Ishikawa (cell line): ENCODE measurements at regions not wholly inside any gene's neighbourhood (a gene's known extent, or its start where the extent isn't known, plus 50 kb on each side); places are given as distances from the start of the nearest gene placed in this dataset.
A peak's percentile ranks its signal among the peaks of the same experiment; 100 is the strongest.

ENCODE experiments used
- CEBPB ChIP-seq: IDR thresholded peaks from 2 replicates; pipeline ENCODE4 v1.6.1; 2012
- CREB1 ChIP-seq: IDR thresholded peaks from 2 replicates; pipeline ENCODE4 v1.6.1; 2012; ENCODE audit warnings: low read depth
- EGR1 ChIP-seq: IDR thresholded peaks from 2 replicates; pipeline ENCODE4 v1.6.1; 2012
- EP300 ChIP-seq: IDR thresholded peaks from 2 replicates; pipeline ENCODE4 v1.6.1; 2012; ENCODE audit warnings: borderline replicate concordance
- FOXM1 ChIP-seq: IDR thresholded peaks from 2 replicates; pipeline ENCODE4 v1.6.1; 2012; ENCODE audit warnings: low read depth, borderline replicate concordance
- MAX ChIP-seq: IDR thresholded peaks from 2 replicates; pipeline ENCODE4 v1.6.1; 2012
- NFIC ChIP-seq: IDR thresholded peaks from 2 replicates; pipeline ENCODE4 v1.6.1; 2012
- RAD21 ChIP-seq: IDR thresholded peaks from 2 replicates; pipeline ENCODE4 v1.6.1; 2012; ENCODE audit warnings: low read depth
- TAF1 ChIP-seq: IDR thresholded peaks from 2 replicates; pipeline ENCODE4 v1.6.1; 2012; ENCODE audit warnings: low read depth, mild to moderate bottlenecking
- TCF12 ChIP-seq: IDR thresholded peaks from 2 replicates; pipeline ENCODE4 v1.6.1; 2012; ENCODE audit warnings: low read depth
- TEAD4 ChIP-seq: IDR thresholded peaks from 2 replicates; pipeline ENCODE4 v1.6.1; 2012
- USF1 ChIP-seq: IDR thresholded peaks from 2 replicates; pipeline ENCODE4 v1.6.1; 2012
- YY1 ChIP-seq: IDR thresholded peaks from 2 replicates; pipeline ENCODE4 v1.6.1; 2012; ENCODE audit warnings: low read depth
- ZBTB7A ChIP-seq: IDR thresholded peaks from 2 replicates; pipeline ENCODE4 v1.6.1; 2012; ENCODE audit warnings: low read depth
- TF ChIP-seq, protein P1 (sequence below): IDR thresholded peaks from 2 replicates; pipeline ENCODE4 v1.6.1; 2012; ENCODE audit warnings: low read depth, mild to moderate bottlenecking

- TF ChIP-seq RAD21 (peak; percentile 26; the same call in 1 of the 2 replicates), FOXM1 (no peak)
Observed at GRCh38 chr10:52368725-52369124, 54.6 kb downstream of the DKK1 start.

GRCh38 chr10:52376694-52377354, 62.7 kb downstream of the DKK1 start:
- TF ChIP-seq YY1: no peak
- TF ChIP-seq MAX: no peak
- TF ChIP-seq TCF12: no peak
- no peak for TF ChIP-seq CEBPB
- no peak for TF ChIP-seq EGR1

DNA sequence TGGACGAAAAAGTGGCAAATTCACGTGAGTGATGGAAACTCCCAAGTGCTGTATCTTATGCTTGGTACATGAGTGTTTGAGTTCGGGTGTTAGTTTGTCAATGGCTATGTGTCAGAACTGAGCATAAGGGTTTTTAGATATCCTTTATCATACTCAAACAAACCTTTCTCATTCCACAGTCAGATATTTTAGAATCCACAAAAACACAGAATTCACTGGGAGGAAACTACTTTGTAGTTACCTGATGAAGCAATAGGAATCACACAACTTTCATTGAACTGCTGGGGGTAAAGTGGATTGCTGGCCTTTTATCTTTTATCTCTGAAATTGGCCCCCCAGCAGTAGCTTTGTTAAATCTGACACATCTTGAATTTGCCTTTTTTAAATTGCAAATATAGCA, 64.0 kb downstream of the DKK1 start:
- TF ChIP-seq USF1 (no peak), ZBTB7A (no peak), TAF1 (no peak), RAD21 (no peak), MAX (no peak), CREB1 (no peak), CEBPB (no peak), NFIC (no peak), YY1 (no peak), EP300 (no peak), EGR1 (no peak), TCF12 (no peak), FOXM1 (no peak), TEAD4 (no peak)
- TF ChIP-seq, protein P1, sequence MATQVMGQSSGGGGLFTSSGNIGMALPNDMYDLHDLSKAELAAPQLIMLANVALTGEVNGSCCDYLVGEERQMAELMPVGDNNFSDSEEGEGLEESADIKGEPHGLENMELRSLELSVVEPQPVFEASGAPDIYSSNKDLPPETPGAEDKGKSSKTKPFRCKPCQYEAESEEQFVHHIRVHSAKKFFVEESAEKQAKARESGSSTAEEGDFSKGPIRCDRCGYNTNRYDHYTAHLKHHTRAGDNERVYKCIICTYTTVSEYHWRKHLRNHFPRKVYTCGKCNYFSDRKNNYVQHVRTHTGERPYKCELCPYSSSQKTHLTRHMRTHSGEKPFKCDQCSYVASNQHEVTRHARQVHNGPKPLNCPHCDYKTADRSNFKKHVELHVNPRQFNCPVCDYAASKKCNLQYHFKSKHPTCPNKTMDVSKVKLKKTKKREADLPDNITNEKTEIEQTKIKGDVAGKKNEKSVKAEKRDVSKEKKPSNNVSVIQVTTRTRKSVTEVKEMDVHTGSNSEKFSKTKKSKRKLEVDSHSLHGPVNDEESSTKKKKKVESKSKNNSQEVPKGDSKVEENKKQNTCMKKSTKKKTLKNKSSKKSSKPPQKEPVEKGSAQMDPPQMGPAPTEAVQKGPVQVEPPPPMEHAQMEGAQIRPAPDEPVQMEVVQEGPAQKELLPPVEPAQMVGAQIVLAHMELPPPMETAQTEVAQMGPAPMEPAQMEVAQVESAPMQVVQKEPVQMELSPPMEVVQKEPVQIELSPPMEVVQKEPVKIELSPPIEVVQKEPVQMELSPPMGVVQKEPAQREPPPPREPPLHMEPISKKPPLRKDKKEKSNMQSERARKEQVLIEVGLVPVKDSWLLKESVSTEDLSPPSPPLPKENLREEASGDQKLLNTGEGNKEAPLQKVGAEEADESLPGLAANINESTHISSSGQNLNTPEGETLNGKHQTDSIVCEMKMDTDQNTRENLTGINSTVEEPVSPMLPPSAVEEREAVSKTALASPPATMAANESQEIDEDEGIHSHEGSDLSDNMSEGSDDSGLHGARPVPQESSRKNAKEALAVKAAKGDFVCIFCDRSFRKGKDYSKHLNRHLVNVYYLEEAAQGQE: no peak

DNA sequence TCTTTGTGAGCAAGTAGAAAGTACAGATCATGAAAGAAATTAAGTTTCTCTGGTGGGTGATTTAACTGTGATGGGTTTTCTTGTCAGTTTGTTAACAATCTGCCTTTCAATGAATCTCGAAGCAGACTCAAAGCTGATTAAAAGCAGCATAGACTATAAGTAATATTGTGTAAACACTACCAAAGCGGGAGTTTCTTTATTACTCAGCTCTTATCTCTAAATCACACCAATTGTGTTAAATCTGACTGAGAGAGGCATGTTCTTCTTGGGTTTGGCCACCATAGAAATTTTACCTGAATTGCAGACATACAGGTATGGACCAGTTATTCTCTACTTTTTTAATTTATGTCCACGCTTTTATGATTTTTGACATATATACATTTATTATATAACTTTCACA, 65.2 kb downstream of the DKK1 start:
- TF ChIP-seq, protein P1: no peak
- TF ChIP-seq TAF1 (no peak), CEBPB (no peak), CREB1 (no peak), USF1 (no peak), NFIC (no peak), EP300 (no peak), ZBTB7A (no peak), YY1 (no peak), TCF12 (no peak), MAX (no peak), EGR1 (no peak), RAD21 (no peak), TEAD4 (no peak)

DNA sequence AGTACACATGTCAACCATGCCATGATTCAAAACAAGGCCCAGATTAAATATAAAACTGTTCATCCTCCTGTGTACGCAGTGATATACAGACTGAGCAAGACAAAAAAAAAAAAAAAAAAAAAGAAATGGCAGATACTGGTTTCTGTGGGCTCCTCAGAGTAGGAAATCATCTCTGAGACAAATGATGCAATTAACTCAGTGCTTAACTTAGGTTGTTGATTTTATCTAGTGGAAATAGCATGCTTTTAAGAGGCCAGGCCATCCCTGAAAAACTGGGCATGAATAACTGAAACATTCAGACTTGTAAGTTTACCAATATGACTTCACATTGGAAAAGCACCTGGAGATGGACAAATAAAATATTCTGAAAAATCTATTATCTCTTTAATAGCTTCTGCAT, 69.0 kb downstream of the DKK1 start:
- TF ChIP-seq ZBTB7A (no peak), CEBPB (no peak), MAX (no peak), EGR1 (no peak), TAF1 (no peak), USF1 (no peak), TEAD4 (no peak)

DNA sequence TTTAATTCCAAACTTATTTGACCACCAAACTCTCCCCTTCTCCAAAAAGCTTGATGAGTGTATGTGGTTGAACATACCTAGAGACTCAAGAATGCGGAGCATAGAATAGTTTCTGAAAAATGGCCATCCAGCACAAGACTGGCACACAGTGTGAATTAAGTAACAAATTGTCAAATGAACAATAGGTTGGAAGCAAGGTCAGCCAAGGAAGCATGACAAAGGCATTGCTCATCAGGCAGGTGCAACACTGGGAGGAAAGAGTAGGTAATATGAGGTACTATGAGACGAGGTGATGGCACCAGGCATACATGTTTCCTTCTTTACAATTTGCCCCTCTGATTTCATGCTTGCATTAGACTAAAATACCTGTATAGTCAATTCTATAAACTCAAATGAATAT, 73.7 kb downstream of the DKK1 start:
- TF ChIP-seq YY1 (no peak), TEAD4 (peak; percentile 59), EP300 (peak; percentile 77; the same call in 1 of the 2 replicates), MAX (peak; percentile 40; the same call in 1 of the 2 replicates), CEBPB (no peak), TAF1 (no peak), NFIC (peak; percentile 71), TCF12 (peak; percentile 80), RAD21 (no peak), EGR1 (no peak)
